ENCODE measurements at regions not wholly inside any gene's neighbourhood (a gene's known extent, or its start where the extent isn't known, plus 50 kb on each side); places are given as distances from the start of the nearest gene placed in this dataset.
"Not testable (repeated sequence)": the region's sequence is repeated elsewhere in the genome, so short reads cannot be mapped to it uniquely, and the experiment has no call there.

DNA sequence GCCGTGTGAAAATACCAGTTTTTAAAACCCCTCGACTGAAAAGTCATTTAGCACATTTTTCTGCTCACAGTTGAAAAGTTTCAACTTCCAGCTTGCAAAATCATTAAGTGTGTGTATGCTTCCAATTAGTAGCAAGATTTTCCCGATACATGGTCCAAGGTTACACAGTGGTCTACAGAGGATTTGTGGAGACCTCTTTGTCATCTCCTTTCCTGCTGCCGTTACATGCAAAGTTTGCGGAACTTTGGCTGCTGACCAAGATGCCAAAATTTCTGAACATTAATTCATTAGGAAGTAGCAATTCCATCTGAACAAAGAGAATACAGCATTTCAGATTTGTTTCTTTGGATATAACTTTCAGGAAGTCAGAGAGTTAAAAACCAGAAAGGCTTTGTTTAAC lies 474.6 kb downstream of the PLCL1 start:
- Histone ChIP-seq H3K27me3 (peaks cover 4% of the 10 kb centered on the region; the same call in 1 of the 2 replicates), H3K4me1 (no peaks in the 10 kb centered on the region), H3K4me3 (ENCODE audit: low read depth, low read length) (no peak overlapping the region), H3K36me3 (no peaks in the 10 kb centered on the region), H3K9me3 (no peaks in the 10 kb centered on the region)
- TF ChIP-seq, protein P1, sequence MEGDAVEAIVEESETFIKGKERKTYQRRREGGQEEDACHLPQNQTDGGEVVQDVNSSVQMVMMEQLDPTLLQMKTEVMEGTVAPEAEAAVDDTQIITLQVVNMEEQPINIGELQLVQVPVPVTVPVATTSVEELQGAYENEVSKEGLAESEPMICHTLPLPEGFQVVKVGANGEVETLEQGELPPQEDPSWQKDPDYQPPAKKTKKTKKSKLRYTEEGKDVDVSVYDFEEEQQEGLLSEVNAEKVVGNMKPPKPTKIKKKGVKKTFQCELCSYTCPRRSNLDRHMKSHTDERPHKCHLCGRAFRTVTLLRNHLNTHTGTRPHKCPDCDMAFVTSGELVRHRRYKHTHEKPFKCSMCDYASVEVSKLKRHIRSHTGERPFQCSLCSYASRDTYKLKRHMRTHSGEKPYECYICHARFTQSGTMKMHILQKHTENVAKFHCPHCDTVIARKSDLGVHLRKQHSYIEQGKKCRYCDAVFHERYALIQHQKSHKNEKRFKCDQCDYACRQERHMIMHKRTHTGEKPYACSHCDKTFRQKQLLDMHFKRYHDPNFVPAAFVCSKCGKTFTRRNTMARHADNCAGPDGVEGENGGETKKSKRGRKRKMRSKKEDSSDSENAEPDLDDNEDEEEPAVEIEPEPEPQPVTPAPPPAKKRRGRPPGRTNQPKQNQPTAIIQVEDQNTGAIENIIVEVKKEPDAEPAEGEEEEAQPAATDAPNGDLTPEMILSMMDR (IDR thresholded peaks at IDR 0.05; ENCODE audit: low read depth, low read length): no peak
- no peak for DNase-seq

DNA sequence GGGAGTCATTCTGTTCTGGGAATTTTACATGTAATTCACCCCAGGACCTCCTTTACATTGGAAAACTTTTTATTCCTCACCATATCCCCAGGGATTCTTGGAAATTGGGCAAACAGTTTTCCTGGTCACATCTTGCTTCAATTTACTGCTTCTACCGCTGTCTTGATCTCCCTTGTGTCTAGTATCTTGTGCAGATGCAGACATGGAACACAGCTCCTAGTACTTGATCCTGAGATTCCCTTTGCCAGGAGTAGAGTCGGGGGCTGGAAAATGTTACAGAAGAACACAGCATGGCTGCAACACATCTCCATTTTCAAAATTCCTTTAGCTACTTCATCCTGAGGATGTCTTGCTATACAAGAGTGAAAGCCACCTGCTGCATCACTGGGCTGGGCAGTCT lies 472.8 kb downstream of the PLCL1 start:
- H3K4me1 ChIP-seq: no peaks in the 10 kb centered on the region
- TF ChIP-seq, protein P1 (IDR thresholded peaks at IDR 0.05; ENCODE audit: low read depth, low read length): no peak
- H3K4me3 ChIP-seq (ENCODE audit: low read depth, low read length): no peak overlapping the region
- H3K27me3 ChIP-seq: no peaks in the 10 kb centered on the region; the same call in 1 of the 2 replicates
- no peaks in the 10 kb centered on the region for H3K9me3 ChIP-seq
- DNase-seq: no peak
- H3K36me3 ChIP-seq: no peaks in the 10 kb centered on the region

DNA sequence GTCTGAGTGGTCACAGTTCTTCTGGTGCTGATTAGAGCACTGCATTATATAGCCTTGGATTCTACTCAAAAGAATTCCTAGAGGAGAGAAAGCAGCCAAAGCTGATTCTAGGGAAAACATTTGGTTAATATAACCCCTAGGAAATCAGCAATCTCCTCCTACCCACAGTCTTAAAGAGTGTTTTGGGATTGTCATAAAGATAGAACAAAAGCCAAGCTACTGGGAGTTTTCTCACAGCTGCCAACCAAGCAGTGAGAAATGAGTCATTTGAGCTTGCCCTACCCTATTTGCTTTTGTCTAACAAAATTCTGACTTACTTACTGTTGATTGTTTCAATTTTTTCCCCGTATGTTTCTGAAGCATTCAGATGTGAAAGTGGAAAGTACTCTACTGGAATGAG lies 469.3 kb downstream of the PLCL1 start:
- no peak for DNase-seq
- TF ChIP-seq, protein P1 (IDR thresholded peaks at IDR 0.05; ENCODE audit: low read depth, low read length): no peak
- H3K36me3 ChIP-seq: no peaks in the 10 kb centered on the region

DNA sequence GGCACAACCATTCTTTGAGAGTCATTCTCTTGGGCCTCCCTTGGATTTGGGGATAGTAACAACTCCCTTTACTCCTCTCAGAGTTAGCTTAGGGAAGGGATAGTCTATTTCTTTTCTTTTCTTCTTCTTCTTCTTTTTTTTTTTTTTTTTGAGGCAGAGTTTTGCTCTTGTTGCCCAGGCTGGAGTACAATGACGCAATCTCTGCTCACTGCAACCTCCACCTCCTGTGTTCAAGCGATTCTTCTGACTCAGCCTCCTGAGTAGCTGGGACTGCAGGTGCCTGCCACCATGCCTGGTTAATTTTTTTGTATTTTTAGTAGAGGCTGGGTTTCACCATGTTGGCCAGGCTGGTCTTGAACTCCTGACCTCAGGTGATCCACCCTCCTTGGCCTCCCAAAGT lies 465.8 kb downstream of the PLCL1 start:
- not testable (repeated sequence) for H3K27me3 ChIP-seq; DNase-seq; H3K4me3 ChIP-seq (ENCODE audit: low read depth, low read length); H3K36me3 ChIP-seq; H3K9me3 ChIP-seq; H3K4me1 ChIP-seq

More for the DNA sequence above, 469.3 kb downstream of the PLCL1 start:
- H3K9me3 ChIP-seq: no peaks in the 10 kb centered on the region
- H3K4me1 ChIP-seq: no peaks in the 10 kb centered on the region
- no peaks in the 10 kb centered on the region; the same call in 1 of the 2 replicates for H3K27me3 ChIP-seq
- H3K4me3 ChIP-seq (ENCODE audit: low read depth, low read length): no peak overlapping the region

DNA sequence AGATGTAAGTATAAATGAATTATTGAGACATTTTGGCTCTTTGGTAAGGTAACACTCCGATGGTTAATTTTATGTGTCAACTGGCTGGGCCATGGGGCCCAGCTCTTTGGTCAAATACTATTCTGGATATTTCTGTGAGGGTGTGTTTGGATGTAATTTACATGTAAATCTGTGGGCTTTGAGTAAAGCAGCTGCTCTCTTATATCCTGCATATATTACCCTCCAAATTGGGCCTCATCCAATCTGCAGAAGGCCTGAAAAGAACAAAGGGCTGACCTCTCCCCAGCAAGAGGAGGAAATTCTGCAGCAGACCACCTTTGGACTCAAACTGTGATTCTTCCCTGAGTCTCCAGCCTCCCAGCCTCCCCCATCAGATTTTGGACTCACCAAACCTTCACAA lies 464.1 kb downstream of the PLCL1 start:
- H3K4me3 ChIP-seq (ENCODE audit: low read depth, low read length): no peak overlapping the region
- no peaks in the 10 kb centered on the region; the same call in 1 of the 2 replicates for H3K27me3 ChIP-seq
- no peaks in the 10 kb centered on the region for H3K4me1 ChIP-seq
- no peak for DNase-seq
- no peaks in the 10 kb centered on the region for H3K36me3 ChIP-seq
- H3K9me3 ChIP-seq: no peaks in the 10 kb centered on the region
- TF ChIP-seq, protein P1 (IDR thresholded peaks at IDR 0.05; ENCODE audit: low read depth, low read length): no peak

DNA sequence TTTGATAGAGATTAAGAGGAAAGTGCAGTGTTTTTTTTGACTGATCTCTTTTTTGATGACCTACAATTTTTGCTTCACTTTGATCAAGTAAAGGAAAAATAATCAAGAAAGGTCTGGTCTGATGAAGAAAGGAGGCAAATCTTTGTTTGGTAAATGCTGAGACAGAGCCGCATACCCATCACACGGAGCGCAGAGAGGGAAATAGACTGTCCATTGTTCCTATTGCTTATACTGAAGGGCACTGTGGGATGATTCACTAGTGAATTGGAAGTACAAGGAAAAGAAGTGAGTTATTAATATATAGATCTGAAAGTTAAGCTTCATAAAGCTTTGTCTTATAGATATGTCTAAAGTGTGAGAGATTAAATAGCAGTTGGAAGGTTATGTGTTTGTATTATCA lies 455.1 kb downstream of the PLCL1 start:
- TF ChIP-seq, protein P1 (IDR thresholded peaks at IDR 0.05; ENCODE audit: low read depth, low read length): no peak
- DNase-seq: no peak
- Histone ChIP-seq H3K27me3 (no peaks in the 10 kb centered on the region), H3K4me1 (no peaks in the 10 kb centered on the region), H3K4me3 (ENCODE audit: low read depth, low read length) (no peak overlapping the region), H3K9me3 (no peaks in the 10 kb centered on the region), H3K36me3 (no peaks in the 10 kb centered on the region)

DNA sequence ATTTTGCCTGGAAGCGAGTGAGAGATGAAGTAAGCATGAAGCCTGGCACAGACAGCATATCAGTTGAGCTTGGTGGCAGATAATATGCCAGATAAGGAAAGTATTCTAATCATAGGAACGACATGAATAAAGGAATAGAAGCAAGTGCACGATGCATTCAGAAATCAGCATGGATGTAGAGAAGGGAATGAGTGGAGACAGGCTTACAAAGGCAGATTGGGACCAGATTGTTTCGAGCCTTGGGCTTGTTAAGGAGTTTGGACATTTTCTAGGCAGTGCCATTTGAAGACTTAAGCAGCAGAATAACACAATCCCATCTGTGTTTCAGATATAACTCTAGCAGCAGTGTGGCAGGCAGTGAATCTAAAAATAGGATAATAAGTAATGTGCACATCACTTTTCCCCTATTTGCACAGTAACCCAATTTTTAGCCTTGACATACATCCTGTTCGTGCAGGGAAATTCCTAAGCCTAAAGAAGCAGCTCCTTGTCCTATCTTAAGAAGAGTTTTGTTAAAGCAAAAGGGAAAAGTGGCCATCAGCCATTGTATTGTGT lies 450.2 kb downstream of the PLCL1 start:
- Histone ChIP-seq H3K4me3 (ENCODE audit: low read depth, low read length) (no peak overlapping the region), H3K36me3 (no peaks in the 10 kb centered on the region), H3K27me3 (no peaks in the 10 kb centered on the region), H3K4me1 (no peaks in the 10 kb centered on the region), H3K9me3 (no peaks in the 10 kb centered on the region)
- DNase-seq: no peak
- TF ChIP-seq, protein P1 (IDR thresholded peaks at IDR 0.05; ENCODE audit: low read depth, low read length): no peak

Data from BE2C (cell line).